Activated T-cell treated with anti-CD3 and anti-CD28 coated beads, Interleukin-2, amount 50 U/mL, for 72 hours (primary cell): ENCODE measurements at regions not wholly inside any gene's neighbourhood (a gene's known extent, or its start where the extent isn't known, plus 50 kb on each side); places are given as distances from the start of the nearest gene placed in this dataset.

ENCODE experiments used
- ATAC-seq, 2 donors: fragments of 150-1000 bp; cut with Tn5 transposase; replicated peaks in 1 of 2; 2 replicates each; pipeline ENCODE4 v1.10.0; 2021; ENCODE audit warnings: moderate library complexity in 2 of 2, mild to moderate bottlenecking in 1 of 2
- DNase-seq, 2 donors: peaks; one replicate each; pipeline ENCODE4 v3.0.0; 2021 to 2022; ENCODE audit warnings: mixed read lengths in 1 of 2
- H3K27ac Mint-ChIP-seq: one replicate; pipeline ENCODE4 v1.8.0; 2022; ENCODE audit warnings: mild to moderate bottlenecking, moderate library complexity, mixed read lengths
- H3K27me3 Mint-ChIP-seq: one replicate; pipeline ENCODE4 v1.8.0; 2022; ENCODE audit warnings: low read depth, mixed read lengths
- H3K36me3 Mint-ChIP-seq, 2 donors: one replicate each; pipeline ENCODE4 v1.8.0; 2022; ENCODE audit warnings: mixed read lengths in 2 of 2, mild to moderate bottlenecking in 1 of 2; ENCODE audit not compliant: insufficient read depth in 2 of 2
- H3K4me1 Mint-ChIP-seq: one replicate; pipeline ENCODE4 v1.8.0; 2022; ENCODE audit warnings: low read depth, mixed read lengths
- H3K4me3 Mint-ChIP-seq, 2 donors: one replicate each; pipeline ENCODE4 v1.8.0; 2022; ENCODE audit warnings: mild to moderate bottlenecking in 2 of 2, mixed read lengths in 2 of 2, moderate library complexity in 2 of 2
- H3K9me3 Mint-ChIP-seq, 2 donors: one replicate each; pipeline ENCODE4 v1.8.0; 2022; ENCODE audit warnings: mixed read lengths in 2 of 2

DNA sequence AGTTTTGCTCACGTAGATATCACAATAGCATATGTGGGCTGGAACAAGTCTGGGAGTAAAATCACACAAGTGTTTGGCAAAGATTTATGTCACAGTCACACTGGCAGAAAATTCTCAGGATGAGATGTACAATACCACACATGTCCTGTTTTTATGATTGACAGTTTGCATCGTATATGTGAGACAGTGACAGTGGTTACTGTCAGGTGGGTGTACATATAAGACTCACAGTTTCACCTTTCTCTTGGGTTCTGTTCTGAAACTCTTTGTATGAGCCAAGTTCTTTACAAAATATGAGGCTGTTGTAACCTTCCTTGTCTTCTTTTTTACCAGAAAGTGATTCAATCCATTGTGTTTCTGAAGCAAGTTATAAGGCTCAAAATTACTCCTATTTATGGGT, 1012.5 kb upstream of the AMELY start:
- Mint-ChIP-seq H3K9me3 (peaks cover 0 to 2% of the 10 kb centered on the region in 2 donors), H3K27me3 (no peaks in the 10 kb centered on the region), H3K36me3 (no peaks in the 10 kb centered on the region), H3K4me1 (no peaks in the 10 kb centered on the region), H3K4me3 (peak overlapping the region in 1 of 2 donors; percentile 64), H3K27ac (peak overlapping the region; percentile 55)
- ATAC-seq (peak in 1 of 2 donors; percentile 57), DNase-seq (peak in 1 of 2 donors; percentile 1)

GRCh38 chrY:7923476-7924017, 1012.0 kb upstream of the AMELY start:
- Mint-ChIP-seq H3K4me1 (no peaks in the 10 kb centered on the region), H3K27ac (peak overlapping the region; percentile 55), H3K36me3 (no peaks in the 10 kb centered on the region), H3K27me3 (no peaks in the 10 kb centered on the region), H3K9me3 (peaks cover 0 to 2% of the 10 kb centered on the region in 2 donors), H3K4me3 (no peak overlapping the region)
- ATAC-seq (peak in 1 of 2 donors; percentile 89), DNase-seq (peak in 1 of 2 donors; percentile 29)

DNA sequence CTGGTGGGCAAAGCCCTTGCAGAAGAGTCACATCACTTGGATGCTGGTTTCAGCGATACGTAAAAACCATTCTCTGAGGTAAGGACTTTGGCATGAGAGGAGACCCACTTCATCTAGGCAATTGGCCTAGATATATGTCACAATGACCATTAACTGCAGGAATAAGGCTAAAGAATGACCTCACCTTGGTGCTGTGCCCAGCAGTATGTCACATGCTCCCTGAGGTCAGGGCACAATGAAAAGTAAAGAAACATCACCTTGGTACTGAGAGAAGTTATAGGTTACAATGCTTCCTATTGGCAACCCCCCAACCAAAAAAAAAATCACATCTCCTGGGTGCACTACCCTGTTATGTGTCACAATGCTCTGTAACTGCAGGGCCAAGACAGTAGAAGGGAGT, 1008.8 kb upstream of the AMELY start:
- H3K4me3 Mint-ChIP-seq, result no peak overlapping the region
- ATAC-seq (no peak), DNase-seq (no peak)
- peaks cover 0 to 2% of the 10 kb centered on the region in 2 donors for H3K9me3 Mint-ChIP-seq
- H3K27ac Mint-ChIP-seq, result no peak overlapping the region
- H3K27me3 Mint-ChIP-seq, result no peaks in the 10 kb centered on the region
- no peaks in the 10 kb centered on the region for H3K36me3 Mint-ChIP-seq
- no peaks in the 10 kb centered on the region for H3K4me1 Mint-ChIP-seq

DNA sequence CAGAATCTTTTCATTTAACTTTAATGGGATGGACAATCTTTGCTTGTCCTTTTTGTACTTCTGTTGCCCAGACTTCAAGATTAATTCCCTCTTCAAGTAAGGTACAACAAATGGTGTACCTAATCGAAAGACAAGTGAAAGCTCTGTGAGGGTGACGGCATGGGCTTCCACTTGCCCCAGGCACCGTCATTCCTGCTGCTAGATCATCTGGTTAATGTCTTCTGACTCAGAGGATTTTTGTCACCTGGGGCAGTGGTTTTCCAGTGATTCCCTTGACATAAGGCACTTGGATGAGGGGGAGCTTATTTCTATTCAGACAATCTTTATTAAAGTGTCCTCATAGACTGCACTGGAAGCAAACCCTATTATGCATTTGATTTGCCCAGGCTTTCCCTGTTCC, 977.0 kb upstream of the AMELY start:
- no peak for ATAC-seq
- no peaks in the 10 kb centered on the region for H3K36me3 Mint-ChIP-seq
- H3K27ac Mint-ChIP-seq, result no peak overlapping the region

DNA sequence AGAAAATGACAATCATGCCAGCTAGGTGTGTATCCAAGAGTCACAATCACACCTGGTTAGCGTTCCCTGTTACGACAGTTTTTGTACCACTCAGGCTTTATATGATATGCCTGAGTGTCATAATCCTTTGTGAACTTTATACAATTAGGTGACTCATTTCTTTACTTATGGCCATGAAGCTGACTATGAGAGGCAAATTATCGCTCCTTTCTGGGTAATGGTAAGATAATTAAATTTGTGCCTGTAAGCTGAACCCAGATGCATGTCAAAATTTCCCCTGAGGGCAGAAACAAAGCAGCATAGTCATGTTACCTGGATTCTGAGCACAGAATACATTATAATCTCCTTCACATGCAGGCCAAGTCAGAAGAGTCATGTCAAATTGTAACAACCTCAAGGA, 970.1 kb upstream of the AMELY start:
- no peaks in the 10 kb centered on the region for H3K9me3 Mint-ChIP-seq
- H3K27me3 Mint-ChIP-seq, result no peaks in the 10 kb centered on the region
- ATAC-seq (no peak), DNase-seq (no peak)
- H3K4me1 Mint-ChIP-seq, result no peaks in the 10 kb centered on the region
- H3K27ac Mint-ChIP-seq, result no peak overlapping the region
- H3K36me3 Mint-ChIP-seq, result no peaks in the 10 kb centered on the region
- no peak overlapping the region for H3K4me3 Mint-ChIP-seq

More for the DNA sequence above, 977.0 kb upstream of the AMELY start:
- Mint-ChIP-seq H3K27me3 (no peaks in the 10 kb centered on the region), H3K4me3 (no peak overlapping the region), H3K4me1 (no peaks in the 10 kb centered on the region), H3K9me3 (no peaks in the 10 kb centered on the region)
- no peak for DNase-seq

- Mint-ChIP-seq H3K27me3 (no peaks in the 10 kb centered on the region), H3K4me1 (no peaks in the 10 kb centered on the region), H3K36me3 (no peaks in the 10 kb centered on the region), H3K27ac (no peak overlapping the region), H3K9me3 (no peaks in the 10 kb centered on the region), H3K4me3 (no peak overlapping the region)
- DNase-seq (no peak), ATAC-seq (no peak)
These were observed 967.7 kb upstream of the AMELY start for GRCh38 chrY:7879245-7879644.

DNA sequence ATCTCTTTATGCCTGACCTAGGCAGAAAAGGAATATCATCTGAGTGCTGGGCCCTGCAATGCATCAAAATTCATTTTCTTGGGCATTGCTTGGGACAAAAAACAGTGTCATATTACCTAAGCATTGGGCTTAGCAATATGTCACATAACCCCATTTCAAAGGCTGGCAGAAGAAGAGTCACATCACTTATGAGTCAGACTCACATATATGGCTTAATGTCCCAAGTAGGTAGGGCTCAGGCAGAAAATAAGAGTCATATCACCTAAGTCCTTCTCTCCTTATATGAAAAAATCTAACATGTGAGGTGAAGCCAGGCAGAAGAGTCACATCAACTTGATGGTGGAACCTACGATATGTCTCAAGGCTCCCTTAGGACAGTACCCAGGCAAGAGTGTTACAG, 967.2 kb upstream of the AMELY start:
- Mint-ChIP-seq H3K27me3 (no peaks in the 10 kb centered on the region), H3K9me3 (no peaks in the 10 kb centered on the region), H3K36me3 (no peaks in the 10 kb centered on the region), H3K4me3 (no peak overlapping the region), H3K27ac (no peak overlapping the region), H3K4me1 (no peaks in the 10 kb centered on the region)
- ATAC-seq (peak in 1 of 2 donors; percentile 81), DNase-seq (no peak)

DNA sequence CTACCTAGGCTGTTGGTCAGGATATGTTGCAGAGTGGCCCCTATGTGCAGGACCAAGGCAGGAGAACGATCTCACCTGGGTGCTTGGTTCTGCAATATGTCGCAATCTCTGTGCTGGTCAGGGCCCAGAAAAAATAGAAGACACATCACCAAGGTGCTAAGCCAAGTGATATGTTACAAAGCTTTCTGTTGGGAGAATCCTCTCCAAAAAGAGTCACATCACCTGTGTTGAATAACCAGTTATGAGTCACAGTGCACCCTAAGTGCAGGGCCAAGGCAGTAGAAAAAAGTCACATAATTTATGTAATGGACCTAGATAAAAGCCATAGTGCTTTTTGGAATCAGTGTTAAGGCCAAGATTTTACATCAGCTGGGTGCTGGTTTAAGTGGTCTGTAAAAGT, 965.9 kb upstream of the AMELY start:
- no peak for ATAC-seq
- no peak overlapping the region for H3K27ac Mint-ChIP-seq
- DNase-seq, result no peak
- no peaks in the 10 kb centered on the region for H3K36me3 Mint-ChIP-seq
- no peaks in the 10 kb centered on the region for H3K9me3 Mint-ChIP-seq
- no peak overlapping the region for H3K4me3 Mint-ChIP-seq
- H3K27me3 Mint-ChIP-seq, result no peaks in the 10 kb centered on the region
- H3K4me1 Mint-ChIP-seq, result no peaks in the 10 kb centered on the region

DNA sequence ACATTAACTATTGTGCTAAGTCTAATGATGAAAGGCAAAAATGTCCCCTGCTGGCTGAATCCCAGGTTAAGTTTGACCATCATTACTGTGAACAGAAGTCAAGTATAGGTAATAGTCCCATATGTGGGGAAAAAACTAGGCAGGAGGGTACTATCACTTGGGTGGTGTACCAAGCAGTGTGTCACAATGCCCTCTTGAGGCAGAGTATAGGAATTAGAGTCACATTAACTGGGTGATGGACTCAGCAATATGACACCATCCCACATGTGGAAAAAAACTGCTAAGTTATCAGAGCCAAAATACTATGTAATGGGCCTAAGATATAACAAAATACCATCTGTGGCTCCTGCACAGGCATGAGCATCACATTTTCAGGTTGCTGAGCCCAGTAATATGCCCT, 962.5 kb upstream of the AMELY start:
- ATAC-seq, result no peak
- Mint-ChIP-seq H3K36me3 (no peaks in the 10 kb centered on the region), H3K27me3 (no peaks in the 10 kb centered on the region), H3K9me3 (no peaks in the 10 kb centered on the region), H3K4me3 (no peak overlapping the region), H3K4me1 (no peaks in the 10 kb centered on the region), H3K27ac (no peak overlapping the region)
- DNase-seq, result no peak

DNA sequence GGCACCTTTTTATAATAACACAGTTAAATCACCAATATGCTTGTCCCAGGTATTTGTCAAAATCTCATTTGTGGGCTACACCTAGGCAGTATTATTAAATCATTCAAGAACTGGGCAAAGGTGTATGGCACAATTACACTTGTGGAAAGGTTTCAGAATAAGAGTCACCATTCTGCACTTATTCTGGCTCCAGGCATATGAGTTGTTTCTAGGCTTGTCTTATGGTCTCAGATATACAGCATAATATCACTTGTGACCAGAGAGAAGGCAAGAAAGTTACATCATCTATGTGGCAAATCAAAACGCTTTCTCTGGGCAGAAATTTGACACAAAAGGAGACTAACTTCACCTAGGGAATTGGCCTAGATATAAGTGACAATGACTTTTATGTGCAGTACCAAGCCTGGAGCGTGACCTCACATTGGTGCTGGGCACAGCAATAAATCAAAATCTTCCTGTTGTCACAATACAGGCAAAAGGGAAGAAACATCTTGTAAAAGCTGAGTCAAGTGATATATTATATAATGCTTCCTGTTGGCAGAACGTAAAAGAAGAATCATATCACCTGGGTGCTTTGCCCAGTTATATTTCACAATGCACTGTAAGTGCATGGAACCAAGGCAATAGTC, 959.9 kb upstream of the AMELY start:
- no peaks in the 10 kb centered on the region for H3K4me1 Mint-ChIP-seq
- H3K27ac Mint-ChIP-seq, result no peak overlapping the region
- H3K4me3 Mint-ChIP-seq, result no peak overlapping the region
- DNase-seq, result no peak
- H3K27me3 Mint-ChIP-seq, result no peaks in the 10 kb centered on the region
- H3K36me3 Mint-ChIP-seq, result no peaks in the 10 kb centered on the region
- no peaks in the 10 kb centered on the region for H3K9me3 Mint-ChIP-seq
- no peak for ATAC-seq

- H3K36me3 Mint-ChIP-seq, result no peaks in the 10 kb centered on the region
- no peak overlapping the region for H3K4me3 Mint-ChIP-seq
- no peaks in the 10 kb centered on the region for H3K9me3 Mint-ChIP-seq
- no peak for ATAC-seq
- no peak for DNase-seq
- no peaks in the 10 kb centered on the region for H3K27me3 Mint-ChIP-seq
- H3K4me1 Mint-ChIP-seq, result no peaks in the 10 kb centered on the region
- no peak overlapping the region for H3K27ac Mint-ChIP-seq
These were observed 955.4 kb upstream of the AMELY start for GRCh38 chrY:7866976-7867375.

DNA sequence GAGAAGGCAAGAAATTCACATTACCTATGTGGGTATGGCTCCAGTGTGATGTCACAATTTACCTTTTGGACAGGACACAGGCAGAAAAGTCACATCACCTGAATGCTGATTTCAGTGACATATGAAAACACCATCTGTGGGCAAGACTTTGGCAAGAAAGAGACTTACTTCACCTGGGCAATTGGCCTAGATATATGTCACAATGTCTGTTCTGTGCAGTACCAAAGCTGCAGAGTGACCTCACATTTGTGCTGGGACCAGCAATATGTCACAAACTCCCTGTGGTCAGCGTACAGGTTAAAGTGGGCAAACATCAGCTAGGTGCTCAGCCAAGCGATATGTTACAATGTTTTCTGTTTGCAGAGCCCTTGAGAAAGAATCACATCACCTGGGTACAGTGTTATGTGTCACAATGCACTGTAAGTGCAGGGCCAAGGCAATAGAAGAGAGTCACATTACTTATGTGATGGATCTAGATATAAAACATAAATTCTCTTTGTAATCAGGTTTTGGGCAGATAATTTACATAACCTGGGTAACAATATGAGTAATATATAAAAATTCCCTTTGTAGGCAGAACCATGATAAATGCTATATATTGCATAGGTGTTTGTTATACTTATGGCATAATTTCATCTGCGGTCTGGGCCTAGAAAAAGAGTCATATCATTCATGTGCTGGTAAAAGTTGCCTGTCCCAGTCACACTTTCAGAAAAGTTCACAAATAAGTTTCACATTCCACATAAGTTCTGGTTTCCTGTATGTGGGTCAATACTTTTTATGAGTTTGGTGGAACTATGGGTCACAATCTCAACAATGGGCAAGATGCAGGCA, 949.4 kb upstream of the AMELY start:
- DNase-seq (no peak), ATAC-seq (peak in 1 of 2 donors; percentile 75)
- Mint-ChIP-seq H3K4me1 (no peaks in the 10 kb centered on the region), H3K36me3 (no peaks in the 10 kb centered on the region), H3K9me3 (no peaks in the 10 kb centered on the region), H3K4me3 (no peak overlapping the region), H3K27me3 (no peaks in the 10 kb centered on the region), H3K27ac (no peak overlapping the region)

DNA sequence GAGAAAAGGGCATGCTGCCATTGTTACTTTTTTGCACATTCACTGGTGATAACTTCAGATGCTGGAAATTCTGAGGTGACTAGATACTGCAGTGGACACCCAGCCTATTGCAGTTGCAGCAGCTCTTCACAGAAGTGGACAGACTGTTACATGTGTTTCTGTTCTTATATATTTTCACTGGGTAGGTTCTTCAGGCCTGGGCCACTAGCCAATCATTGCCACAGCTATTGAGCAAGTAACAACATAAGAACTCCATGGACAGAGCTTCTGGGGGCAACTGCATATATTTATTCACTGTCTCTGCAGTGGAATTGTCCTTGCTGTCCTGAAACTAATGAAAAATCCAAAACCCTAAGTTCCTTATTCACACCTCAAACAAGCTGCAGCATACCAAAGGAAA, 938.6 kb upstream of the AMELY start:
- no peaks in the 10 kb centered on the region for H3K27me3 Mint-ChIP-seq
- no peak overlapping the region for H3K4me3 Mint-ChIP-seq
- H3K36me3 Mint-ChIP-seq, result no peaks in the 10 kb centered on the region
- H3K4me1 Mint-ChIP-seq, result no peaks in the 10 kb centered on the region
- DNase-seq, result no peak
- no peak overlapping the region for H3K27ac Mint-ChIP-seq
- ATAC-seq, result no peak
- H3K9me3 Mint-ChIP-seq, result no peaks in the 10 kb centered on the region
